HuH-7.5 (cell line): ENCODE measurements at regions not wholly inside any gene's neighbourhood (a gene's known extent, or its start where the extent isn't known, plus 50 kb on each side); places are given as distances from the start of the nearest gene placed in this dataset.
A peak's percentile ranks its signal among the peaks of the same experiment; 100 is the strongest.

ENCODE experiments used
- DNase-seq: peaks from one replicate; pipeline ENCODE4 v3.0.0; 2011; ENCODE audit warnings: low spot score

DNA sequence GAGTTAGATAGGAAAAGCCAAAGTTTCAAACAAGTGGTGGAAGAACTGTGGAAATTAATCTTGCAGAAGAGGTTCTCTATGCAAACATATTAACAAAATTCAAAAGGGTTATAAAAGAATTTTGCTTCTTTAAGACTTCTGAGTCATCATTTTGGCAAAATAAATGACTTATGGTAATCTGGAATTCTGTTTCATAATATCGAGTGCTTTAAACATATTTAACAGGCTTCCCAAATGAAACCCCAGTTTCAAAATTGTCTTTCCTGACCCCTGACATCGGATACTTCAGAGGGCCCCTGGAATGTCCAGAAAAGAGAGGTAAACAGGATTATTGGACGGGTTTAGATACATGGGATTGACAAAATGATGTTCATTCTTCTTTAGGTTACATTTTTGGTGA, 444.6 kb downstream of the HTR7 start:
- DNase-seq = no peak

DNA sequence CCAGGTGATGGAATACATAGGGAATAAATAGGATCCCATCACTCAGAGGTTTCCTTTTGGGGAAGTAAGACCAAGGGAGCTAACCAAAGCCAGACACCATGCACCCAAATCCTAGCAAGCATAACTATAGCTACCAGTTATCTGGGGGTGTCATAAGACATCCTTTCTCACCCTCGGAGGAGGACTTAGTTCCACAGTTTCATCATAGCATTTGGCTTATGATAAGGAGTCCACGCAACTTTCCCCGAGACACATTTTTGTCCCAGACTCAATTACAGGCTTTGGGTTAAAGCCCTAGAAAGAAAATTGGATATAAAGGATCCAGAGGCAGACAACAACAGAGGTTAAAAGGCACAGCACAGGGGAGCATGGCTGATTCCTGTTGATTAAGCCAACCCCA, 442.9 kb downstream of the HTR7 start:
- DNase-seq = no peak

DNA sequence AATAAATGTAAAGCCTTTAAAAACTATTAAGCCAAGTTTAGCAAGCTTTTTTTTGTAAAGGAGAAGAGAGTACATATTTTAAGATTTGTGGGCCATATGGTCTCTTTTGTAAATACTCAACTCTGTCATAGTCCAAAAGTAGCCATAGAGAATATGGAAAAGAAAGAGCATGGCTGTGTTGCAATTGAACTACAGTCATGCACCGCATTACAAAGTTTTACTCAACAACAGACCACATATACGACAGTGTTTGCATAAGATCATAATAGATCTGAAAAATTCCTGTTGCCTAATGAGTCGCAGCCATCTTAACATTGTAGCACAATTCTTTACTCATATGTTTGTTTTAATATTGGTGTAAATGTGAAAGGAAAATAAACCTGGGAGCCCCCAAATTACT, 440.8 kb downstream of the HTR7 start:
- DNase-seq = no peak

DNA sequence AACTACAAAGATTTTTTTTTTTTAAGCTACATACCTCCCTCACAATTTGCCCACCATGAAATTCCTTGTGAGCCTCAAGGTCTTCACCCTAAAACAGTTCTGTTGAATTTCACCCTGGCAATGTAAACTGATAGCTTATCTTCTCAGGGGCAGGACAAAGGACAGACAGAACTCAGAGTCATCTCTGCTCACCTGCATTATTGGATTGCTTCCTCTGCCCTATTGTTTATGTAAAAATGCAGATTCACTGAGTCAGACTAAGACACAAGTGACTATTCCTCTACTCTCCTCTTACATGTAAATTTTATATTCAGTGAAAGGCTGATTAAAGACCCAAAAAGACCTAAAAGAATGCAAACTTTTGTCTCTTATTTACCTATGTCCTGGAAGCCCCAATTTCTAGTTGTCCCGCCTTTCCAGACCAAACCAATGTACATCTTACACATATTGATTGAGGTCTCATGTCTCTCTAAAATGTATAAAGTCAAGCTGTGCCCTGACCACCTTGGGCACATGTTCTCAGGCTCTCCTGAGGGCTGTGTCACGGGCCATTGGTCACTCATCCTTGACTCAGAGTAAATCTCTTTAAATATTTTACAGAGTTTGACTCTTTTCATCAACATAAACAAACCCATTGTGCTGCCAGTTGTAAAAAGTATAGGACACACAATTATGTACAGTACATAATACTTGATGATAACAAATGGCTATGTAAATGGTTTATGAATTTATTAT, 440.2 kb downstream of the HTR7 start:
- no peak for DNase-seq

DNA sequence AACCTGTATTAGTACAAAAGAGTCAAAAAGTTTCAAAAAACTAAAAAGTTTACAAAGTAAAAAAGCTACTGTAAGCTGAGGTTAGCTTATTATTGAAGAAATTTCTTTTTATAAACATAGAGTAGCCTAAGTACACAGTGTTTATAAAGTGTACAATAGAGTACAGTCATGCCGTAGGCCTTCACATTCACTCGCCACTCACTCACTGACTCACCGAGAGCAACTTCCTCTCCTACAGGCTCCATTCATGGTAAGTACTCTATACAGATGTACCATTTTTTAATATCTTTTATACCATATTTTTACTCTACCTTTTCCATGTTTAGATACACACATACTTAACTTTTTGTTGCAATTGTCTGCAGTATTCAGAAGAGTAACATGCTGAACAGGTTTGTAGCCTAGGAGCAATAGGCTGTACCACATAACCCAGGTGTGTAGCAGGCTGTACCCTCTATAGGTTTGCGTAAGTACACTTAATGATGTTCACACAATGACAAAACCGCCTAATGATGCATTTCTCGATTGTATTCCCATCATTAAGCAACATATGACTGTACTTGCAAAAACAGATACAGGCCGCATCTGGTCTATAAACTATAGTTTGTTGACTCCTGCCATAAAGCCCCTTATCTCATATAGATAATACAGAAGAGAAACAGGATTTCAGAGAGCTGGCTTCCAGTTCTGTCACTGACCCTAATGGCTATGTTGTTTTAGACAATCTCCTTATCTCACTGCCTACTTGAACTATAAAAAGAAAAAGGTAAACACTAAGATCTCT, 438.8 kb downstream of the HTR7 start:
- DNase-seq = peak; percentile 16

DNA sequence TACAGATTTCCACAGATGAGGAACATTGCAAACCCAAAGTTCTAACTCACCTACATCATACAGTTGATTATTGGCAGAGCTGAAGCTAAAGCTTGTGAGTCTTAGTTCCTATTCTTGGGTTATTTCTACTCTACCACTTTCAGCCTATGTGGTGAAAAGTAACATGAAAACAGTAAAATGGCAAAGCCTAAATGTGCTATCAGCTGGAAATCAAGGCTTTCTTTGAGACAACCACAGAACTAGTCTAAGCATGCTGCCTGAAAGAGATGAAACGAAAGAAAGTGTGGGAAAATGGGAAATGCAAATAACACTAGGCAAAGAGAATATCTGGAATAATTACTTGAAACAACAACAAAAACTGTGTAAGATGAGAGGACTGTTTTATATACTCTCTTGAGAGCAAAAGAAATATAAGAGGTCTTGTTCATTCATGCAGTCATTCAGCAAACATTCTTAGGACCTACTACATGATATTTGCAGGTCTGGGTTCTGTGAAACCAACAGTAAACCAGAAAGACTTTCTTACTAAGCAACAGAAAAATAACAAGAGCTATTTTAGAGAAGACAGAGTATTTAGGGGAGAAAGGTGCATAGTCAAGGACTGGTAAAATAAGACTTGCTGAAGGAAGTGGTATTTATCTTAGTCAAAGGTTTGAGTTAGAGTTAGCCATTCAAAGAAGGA, 437.1 kb downstream of the HTR7 start:
- no peak for DNase-seq

DNA sequence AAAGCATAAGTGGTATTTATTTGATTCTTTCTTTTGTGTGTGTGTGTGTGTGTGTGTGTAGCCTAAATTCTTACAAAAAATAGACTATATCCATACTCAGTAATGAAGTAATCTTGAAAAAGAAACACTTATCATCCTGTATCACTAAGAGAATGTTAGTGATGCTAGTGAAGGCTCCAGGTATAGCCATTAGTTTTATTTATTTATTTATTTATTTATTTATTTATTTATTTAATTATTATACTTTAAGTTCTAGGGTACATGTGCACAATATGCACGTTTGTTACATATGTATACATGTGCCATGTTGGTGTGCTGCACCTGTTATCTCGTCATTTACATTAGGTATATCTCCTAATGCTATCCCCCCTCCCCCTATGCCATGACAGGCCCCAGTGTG, 436.0 kb downstream of the HTR7 start:
- DNase-seq = no peak

DNA sequence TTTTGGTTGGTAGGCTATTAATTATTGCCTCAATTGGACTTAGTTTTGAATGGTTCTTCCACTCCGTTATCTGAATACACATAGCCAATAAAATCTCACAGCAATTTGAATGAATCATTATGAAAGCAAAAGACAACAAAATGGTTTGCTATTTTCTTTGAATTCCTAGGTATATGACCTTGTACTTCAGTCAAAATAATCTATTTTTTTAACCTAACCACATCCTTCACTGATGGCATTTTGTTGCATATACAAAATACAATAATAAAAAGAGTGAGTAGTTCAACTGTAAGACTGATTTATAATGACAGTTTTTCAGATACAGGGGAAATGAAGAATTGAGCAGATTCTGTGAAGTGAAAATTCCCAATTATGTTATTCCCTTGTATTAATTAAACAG, 433.1 kb downstream of the HTR7 start:
- DNase-seq = no peak

DNA sequence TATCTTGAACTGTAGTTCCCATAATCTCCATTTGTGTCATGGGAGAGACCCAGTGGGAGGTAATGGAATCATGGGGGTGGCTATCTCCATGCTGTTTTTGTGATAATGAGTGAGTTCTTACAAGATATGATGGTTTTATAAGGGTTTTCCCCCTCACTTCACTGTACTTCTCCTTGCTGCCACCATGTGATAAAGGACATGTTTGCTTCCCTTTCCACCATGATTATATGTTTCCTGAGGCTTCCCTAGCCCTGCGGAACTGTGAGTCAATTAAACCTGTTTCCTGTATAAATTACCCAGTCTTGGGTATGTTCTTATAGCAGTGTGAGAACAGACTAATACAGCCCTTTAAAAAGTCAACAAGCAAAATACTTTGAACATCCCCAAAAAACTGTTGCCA, 427.7 kb downstream of the HTR7 start:
- no peak for DNase-seq

DNA sequence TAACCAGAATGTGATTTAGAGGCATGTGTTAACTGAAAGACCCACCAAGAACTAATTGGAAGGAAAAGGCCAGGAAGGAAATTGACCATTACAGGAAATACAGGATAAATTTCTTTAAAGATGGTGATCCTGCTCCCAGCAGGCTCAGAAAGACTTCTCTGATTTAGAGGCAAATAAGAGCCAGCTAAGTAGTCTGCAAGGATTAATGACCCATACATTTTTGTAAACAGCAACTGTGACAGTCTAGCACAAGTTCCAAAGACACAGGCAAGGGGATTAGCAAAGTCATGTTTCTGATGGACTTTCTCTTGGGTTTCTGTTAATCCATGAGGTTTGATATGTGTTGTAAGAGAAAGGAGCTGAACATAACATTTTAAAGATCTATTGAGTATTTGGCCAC, 425.0 kb downstream of the HTR7 start:
- DNase-seq = no peak

DNA sequence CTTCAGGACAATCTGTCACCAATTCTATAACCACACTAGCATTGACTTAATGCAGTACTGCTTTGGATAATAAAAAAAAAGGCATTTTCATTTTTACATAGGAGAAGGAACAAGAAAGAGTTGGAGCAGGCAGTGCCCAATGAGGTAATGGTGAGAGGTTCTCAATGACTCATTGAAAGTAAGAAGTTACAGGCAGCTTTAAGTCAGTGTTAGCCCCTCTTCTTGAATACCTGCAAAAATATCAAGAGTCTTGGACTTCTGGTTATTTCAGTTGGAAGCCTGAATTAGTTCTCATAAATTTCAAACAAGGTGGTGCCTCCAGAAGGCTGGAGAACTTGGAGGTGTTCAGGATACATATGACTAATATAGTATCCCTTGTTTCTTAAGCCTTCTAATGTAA, 422.5 kb downstream of the HTR7 start:
- DNase-seq = no peak

DNA sequence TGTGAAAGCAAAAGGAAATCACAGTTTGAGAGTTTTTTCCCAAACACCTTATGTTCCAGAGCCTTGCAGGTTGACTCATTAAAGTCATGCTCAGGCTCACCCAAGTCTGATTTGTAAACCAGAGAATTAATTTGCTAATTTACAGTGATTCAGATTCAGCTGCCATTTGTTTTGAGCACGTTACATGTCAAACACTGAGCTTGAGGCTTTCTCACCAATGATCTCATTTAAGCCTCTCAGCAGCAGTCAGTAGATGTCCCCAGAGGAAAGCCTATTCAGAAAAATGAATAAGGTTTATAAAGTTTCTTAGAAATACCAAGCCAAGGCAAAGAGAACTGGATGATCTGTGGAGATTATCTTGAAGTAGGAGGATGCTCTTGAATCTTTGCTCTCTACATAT, 420.4 kb downstream of the HTR7 start:
- no peak for DNase-seq

DNA sequence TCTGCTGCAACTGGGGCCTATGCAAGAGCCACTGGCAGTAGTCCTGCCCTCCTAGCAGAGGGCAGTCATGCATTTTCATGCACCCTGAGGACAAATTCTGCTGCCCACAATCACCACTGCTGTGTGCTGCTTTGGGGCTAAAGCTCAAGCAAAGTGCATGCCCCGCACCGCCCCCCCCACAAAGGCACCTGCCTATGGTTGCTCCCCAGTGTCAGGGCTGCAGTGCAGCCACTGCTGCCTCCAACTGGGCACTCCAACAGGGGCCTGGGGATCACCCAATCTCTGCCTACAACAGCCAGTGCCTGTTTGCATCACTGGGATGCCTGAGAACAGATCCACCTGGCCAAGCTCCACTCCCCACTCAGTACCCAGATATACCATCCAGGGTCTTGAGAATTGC, 417.0 kb downstream of the HTR7 start:
- DNase-seq = no peak

DNA sequence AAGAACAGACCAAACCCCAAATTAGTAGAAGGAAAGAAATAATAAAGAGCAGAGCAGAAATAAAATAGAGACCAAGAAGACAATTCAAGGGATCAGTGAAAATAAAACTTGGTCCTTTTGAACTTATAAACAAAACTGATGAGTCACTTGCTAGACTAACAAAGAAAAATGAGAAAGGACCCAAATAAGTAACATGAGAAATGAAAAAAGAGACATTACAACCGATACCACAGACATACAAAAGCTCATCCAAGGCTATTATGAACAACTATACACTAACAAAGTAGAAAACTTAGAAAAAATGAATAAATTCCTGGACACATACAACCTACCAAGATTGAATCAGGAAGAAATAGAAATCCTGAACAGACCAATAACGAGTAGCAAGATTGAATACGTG, 414.5 kb downstream of the HTR7 start:
- no peak for DNase-seq

DNA sequence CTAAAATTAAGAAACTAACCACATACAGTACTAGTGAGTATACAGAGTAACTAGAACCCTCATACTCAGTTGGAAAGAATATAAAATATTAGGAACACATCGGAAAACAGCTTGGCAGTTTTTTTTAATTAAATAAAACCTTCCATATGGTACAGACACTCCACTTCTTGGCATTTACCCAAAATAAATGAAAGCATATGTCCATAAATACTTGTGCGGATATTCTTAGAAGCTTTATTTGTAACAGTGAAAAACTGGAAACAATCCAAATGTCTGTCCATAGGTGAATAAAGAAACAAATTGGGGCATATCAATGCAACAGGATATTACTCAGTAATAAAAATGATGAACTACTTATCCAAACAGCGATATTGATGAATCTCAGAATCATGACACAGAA, 410.0 kb downstream of the HTR7 start:
- DNase-seq = no peak

DNA sequence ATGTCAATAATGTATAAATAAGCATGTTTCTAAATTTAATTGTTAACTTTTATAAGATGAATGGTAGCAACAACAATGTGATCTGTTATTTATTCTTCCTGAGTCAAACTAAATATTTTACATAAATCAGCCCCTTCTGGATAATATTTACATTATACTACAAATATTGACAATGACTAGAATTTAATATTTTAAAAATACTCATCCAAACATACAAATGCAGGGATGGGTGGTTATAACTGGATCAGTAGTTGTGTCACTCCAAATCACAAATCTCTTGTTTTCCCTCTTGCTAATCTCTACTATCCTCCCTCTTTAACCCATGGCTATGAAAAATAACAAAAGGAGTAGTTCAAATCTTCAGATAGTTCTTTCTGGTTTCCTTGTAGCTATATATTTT, 407.0 kb downstream of the HTR7 start:
- DNase-seq = no peak

DNA sequence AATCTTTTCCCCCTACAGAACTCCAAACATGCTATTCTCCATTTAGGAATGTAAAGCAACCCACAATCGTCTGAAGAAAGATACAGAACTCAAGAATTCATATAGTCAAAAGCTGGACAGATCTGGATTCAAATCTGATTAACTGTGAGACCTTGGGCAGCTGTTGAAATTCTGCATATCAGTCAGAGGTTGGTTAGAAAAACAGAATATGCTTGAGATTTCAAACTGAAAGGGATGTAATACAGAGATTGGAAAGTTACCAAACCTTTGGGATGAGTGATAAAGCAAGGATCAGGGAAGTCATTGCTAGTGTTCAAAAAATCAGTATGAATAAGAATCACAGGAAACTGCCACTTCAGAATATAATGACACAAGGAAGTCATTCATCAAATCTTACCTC, 406.6 kb downstream of the HTR7 start:
- DNase-seq = no peak

DNA sequence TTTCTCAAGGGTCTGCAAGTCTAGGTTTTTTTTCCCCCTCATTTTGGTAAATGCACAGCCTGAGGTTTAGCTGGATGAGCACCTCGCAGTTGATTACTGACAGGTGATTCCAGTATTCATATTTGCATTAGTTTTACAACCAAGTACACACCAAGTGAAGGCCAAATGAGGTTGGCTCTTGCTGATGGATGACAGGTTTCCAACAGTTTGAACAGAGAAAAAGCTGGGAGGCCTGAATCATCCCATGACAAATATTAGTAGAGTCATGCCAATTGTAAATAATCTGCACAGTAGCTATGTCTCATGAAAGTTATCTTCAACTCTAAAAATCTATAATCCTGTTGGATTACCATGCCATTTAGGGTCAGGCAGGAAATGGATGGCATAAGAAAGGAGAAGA, 399.8 kb downstream of the HTR7 start:
- DNase-seq = no peak

DNA sequence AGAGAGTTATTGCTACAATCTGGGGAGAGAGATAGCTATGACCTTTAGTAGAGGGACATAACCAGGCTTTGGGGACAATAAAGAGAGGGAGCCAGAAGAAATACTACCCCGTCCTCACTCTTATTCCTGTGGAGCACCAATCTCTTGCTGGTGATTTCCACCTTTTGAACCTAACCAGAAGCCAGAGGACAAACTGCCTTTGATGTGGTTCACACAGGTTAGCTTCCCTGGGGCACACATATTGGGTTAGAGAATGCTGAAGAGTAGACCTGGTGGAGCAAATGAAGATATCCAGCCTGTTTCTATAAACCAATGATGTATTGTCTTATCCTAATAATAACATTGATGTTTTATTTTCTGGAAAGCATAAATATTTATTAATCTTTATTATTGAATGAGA, 399.3 kb downstream of the HTR7 start:
- DNase-seq = no peak

DNA sequence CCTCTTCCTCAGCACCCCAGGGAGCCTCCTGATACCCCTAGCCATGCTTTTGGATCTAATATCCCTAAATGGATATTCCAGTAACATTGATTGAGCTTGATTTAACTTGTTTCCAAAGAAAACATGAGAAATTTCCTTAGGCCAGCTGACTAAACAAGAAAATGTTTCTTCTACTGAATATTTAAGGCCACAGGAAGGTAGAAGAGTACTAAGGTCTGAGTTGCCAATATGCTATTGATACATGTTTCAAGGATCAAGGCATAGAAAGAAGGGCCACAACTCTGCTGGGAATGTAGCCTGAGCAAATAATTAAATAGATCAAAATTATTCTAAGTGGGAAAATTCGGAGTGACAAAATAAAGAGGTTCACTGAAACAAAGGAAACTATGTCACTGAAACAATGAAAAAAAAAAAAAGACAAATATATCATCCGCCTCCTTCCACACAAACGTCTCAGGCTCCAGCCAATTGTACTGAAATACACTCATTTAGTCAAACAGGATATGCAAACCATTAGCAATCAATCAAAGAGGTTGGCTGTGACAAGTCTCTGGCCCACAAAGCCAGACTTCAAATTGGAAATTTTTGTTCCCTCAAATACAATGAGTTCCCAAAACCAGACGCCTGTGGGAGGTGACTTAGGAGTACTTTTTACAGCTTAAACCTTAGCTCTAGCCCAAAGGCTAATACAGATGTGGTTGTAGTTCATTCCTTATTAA, 396.2 kb downstream of the HTR7 start:
- no peak for DNase-seq

DNA sequence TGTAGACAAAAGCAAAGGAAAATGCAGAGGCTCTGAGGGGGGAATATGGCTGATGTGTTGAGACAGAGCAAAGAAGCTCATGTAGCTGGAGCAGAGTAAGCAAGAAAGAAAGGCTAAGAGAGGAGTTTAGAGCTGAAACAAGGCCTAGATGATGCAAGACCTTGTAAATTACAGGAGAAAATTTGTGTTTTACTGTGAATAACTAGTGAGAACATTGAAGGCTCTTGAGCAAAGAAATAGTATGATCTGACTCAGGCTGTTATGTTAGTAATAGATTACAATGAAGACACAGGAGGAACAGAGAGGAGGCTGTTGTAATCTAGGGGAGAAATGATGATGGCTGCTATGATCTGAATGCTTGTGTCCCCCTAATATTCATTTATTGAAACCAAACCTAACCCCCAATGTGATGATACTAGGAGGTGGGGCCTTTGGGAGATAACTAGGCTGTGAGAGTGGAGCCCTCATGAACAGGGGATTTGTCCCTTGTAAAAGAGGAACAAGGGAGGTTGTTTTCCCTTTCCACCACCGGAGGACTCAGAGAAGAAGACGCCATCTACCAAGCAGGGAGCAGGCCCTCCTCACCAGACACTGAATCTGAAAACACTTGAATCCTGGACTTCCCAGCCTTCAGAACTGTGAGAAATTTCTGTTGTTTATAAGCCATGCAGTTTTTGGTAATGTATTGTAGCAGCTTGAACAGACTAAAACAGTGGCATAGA, 394.9 kb downstream of the HTR7 start:
- no peak for DNase-seq

DNA sequence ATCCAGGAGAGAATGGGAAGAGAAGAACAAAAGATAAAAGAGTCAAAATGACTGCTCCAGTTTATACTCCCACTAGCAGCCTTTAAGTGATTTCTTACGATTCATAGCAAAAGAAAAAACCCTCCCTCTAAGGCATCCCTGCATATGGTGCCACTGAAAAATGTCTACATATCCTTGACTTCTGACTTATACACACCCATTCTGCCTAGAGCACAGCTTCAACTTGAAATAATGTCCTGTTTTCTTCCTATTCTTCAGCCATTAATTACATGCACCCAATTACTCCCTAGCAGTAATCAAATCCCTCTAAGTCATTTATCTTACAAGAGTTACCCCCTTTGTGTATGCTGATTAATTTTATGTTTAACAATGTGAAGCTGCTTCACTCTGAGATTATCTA, 393.5 kb downstream of the HTR7 start:
- no peak for DNase-seq
